Central memory CD8-positive, alpha-beta T cell (primary cell): ENCODE measurements at regions not wholly inside any gene's neighbourhood (a gene's known extent, or its start where the extent isn't known, plus 50 kb on each side); places are given as distances from the start of the nearest gene placed in this dataset.

ENCODE experiments used
- ATAC-seq: fragments of 150-1000 bp; cut with Tn5 transposase; replicated peaks from 2 replicates; pipeline ENCODE4 v1.10.0; 2022; ENCODE audit warnings: mild to moderate bottlenecking, moderate FRiP score, moderate number of reproducible peaks; ENCODE audit not compliant: poor library complexity, severe bottlenecking; ENCODE audit errors: extremely low read depth
- DNase-seq, 2 donors: peaks; one replicate each; pipeline ENCODE4 v3.0.0; 2021; ENCODE audit warnings: low spot score in 2 of 2
- H3K27ac Mint-ChIP-seq: one replicate; pipeline ENCODE4 v1.8.0; 2022; ENCODE audit warnings: low read depth, mild to moderate bottlenecking, moderate library complexity, mixed read lengths
- H3K27me3 Mint-ChIP-seq: one replicate; pipeline ENCODE4 v1.8.0; 2022; ENCODE audit warnings: mixed read lengths
- H3K36me3 Mint-ChIP-seq: one replicate; pipeline ENCODE4 v1.8.0; 2022; ENCODE audit warnings: mild to moderate bottlenecking, moderate library complexity, mixed read lengths; ENCODE audit not compliant: insufficient read depth
- H3K4me1 Mint-ChIP-seq: one replicate; pipeline ENCODE4 v1.8.0; 2022; ENCODE audit warnings: mixed read lengths
- H3K4me3 Mint-ChIP-seq: one replicate; pipeline ENCODE4 v1.8.0; 2022; ENCODE audit warnings: mild to moderate bottlenecking, moderate library complexity, mixed read lengths
- H3K9me3 Mint-ChIP-seq: one replicate; pipeline ENCODE4 v1.8.0; 2022; ENCODE audit warnings: mixed read lengths

GRCh38 chr7:45975847-45976484 is 54.9 kb upstream of the IGFBP3 start:
- Mint-ChIP-seq H3K4me1 (peaks cover 6% of the 10 kb centered on the region), H3K27ac (no peak overlapping the region), H3K9me3 (no peaks in the 10 kb centered on the region), H3K4me3 (no peak overlapping the region), H3K27me3 (no peaks in the 10 kb centered on the region), H3K36me3 (peaks cover 1% of the 10 kb centered on the region)
- ATAC-seq (no peak), DNase-seq (no peak)

- ATAC-seq (no peak), DNase-seq (no peak)
- no peak overlapping the region for H3K27ac Mint-ChIP-seq
- H3K9me3 Mint-ChIP-seq: no peaks in the 10 kb centered on the region
- peaks cover 1% of the 10 kb centered on the region for H3K36me3 Mint-ChIP-seq
- H3K4me1 Mint-ChIP-seq: peaks cover 6% of the 10 kb centered on the region
- no peaks in the 10 kb centered on the region for H3K27me3 Mint-ChIP-seq
- H3K4me3 Mint-ChIP-seq: no peak overlapping the region
Observed at GRCh38 chr7:45975367-45975766, 54.3 kb upstream of the IGFBP3 start.

GRCh38 chr7:45974540-45975360 is 53.7 kb upstream of the IGFBP3 start:
- Mint-ChIP-seq H3K27me3 (no peaks in the 10 kb centered on the region), H3K27ac (no peak overlapping the region), H3K36me3 (peaks cover under 1% of the 10 kb centered on the region), H3K4me3 (no peak overlapping the region), H3K9me3 (no peaks in the 10 kb centered on the region), H3K4me1 (peaks cover 6% of the 10 kb centered on the region)
- ATAC-seq (no peak), DNase-seq (no peak)

- Mint-ChIP-seq H3K9me3 (no peaks in the 10 kb centered on the region), H3K27me3 (no peaks in the 10 kb centered on the region), H3K4me3 (no peak overlapping the region), H3K27ac (no peak overlapping the region), H3K4me1 (peaks cover 6% of the 10 kb centered on the region), H3K36me3 (no peaks in the 10 kb centered on the region)
- ATAC-seq (no peak), DNase-seq (no peak)
Observed at GRCh38 chr7:45973725-45974532, 52.9 kb upstream of the IGFBP3 start.

- no peaks in the 10 kb centered on the region for H3K36me3 Mint-ChIP-seq
- DNase-seq (no peak), ATAC-seq (no peak)
- H3K9me3 Mint-ChIP-seq: no peaks in the 10 kb centered on the region
- no peak overlapping the region for H3K4me3 Mint-ChIP-seq
- H3K27ac Mint-ChIP-seq: no peak overlapping the region
- no peaks in the 10 kb centered on the region for H3K27me3 Mint-ChIP-seq
- H3K4me1 Mint-ChIP-seq: peaks cover 6% of the 10 kb centered on the region
Observed at GRCh38 chr7:45972629-45973312, 51.7 kb upstream of the IGFBP3 start.

GRCh38 chr7:45971661-45972175 is 50.6 kb upstream of the IGFBP3 start:
- Mint-ChIP-seq H3K27me3 (no peaks in the 10 kb centered on the region), H3K9me3 (no peaks in the 10 kb centered on the region), H3K4me3 (no peak overlapping the region), H3K4me1 (peaks cover 6% of the 10 kb centered on the region), H3K36me3 (no peaks in the 10 kb centered on the region), H3K27ac (no peak overlapping the region)
- ATAC-seq (no peak), DNase-seq (no peak)

GRCh38 chr7:45971171-45971570 is 50.1 kb upstream of the IGFBP3 start:
- ATAC-seq (no peak), DNase-seq (no peak)
- Mint-ChIP-seq H3K4me1 (peaks cover 6% of the 10 kb centered on the region), H3K27me3 (no peaks in the 10 kb centered on the region), H3K4me3 (no peak overlapping the region), H3K9me3 (no peaks in the 10 kb centered on the region), H3K27ac (no peak overlapping the region), H3K36me3 (no peaks in the 10 kb centered on the region)
